Colonic mucosa (tissue), 4 donors: ENCODE measurements at regions not wholly inside any gene's neighbourhood (a gene's known extent, or its start where the extent isn't known, plus 50 kb on each side); places are given as distances from the start of the nearest gene placed in this dataset.

ENCODE experiments used
- DNase-seq: peaks from one replicate; pipeline ENCODE4 v3.0.0-alpha.2; 2020
- H3K27ac ChIP-seq: fragments of 200-600 bp; one replicate; pipeline ENCODE4 v1.8.0; 2021
- H3K27me3 ChIP-seq: fragments of 200-600 bp; one replicate; pipeline ENCODE4 v1.8.0; 2021
- H3K36me3 ChIP-seq: fragments of 200-600 bp; one replicate; pipeline ENCODE4 v1.8.0; 2021
- H3K4me1 ChIP-seq: fragments of 200-600 bp; one replicate; pipeline ENCODE4 v1.8.0; 2021; ENCODE audit warnings: mild to moderate bottlenecking
- H3K4me3 ChIP-seq: fragments of 200-600 bp; one replicate; pipeline ENCODE4 v1.8.0; 2021
- H3K9ac ChIP-seq, 2 donors: one replicate each; pipeline ENCODE4 v1.7.0; 2013; ENCODE audit warnings: control low read depth in 2 of 2, low read depth in 2 of 2, low read length in 2 of 2
- H3K9me3 ChIP-seq: fragments of 200-600 bp; one replicate; pipeline ENCODE4 v1.8.0; 2021
- intact Hi-C: fragments of 100-400 bp; cut with DNase I; formaldehyde crosslinking; loops from one replicate; pipeline ENCODE4 v1.14.1; 2022
- TF ChIP-seq, protein P1 (sequence below): fragments of 200-600 bp; IDR thresholded peaks from one replicate; pipeline ENCODE4 v1.8.0; 2022; ENCODE audit warnings: antibody characterized with exemption, mild to moderate bottlenecking
- donor health status: healthy.
- donor health status: DM: no; HTN: no; CAD: no.
- donor health status: DM: no; HTN: no; CAD: no.

DNA sequence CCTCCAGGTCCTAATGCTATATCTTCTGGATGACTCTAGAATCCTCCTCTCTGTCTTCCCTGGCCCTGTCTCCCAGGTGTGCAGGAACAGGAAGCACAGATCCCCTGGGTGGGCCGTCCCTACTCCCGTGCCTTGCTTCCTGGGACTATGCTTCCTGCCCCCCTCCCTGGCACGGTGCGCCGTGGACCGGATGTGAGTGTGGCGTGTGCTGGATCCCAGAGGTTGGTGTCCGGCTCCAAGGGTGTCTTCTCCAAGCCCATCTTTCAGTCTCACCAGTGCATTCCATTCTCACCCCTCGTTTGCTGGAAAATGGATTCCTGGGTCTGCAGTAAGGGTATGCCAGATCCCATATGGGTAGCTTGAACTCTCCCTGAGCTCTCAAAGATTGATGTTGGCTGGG, 144.4 kb upstream of the TWIST2 start:
- DNase-seq = peak; percentile 9

DNA sequence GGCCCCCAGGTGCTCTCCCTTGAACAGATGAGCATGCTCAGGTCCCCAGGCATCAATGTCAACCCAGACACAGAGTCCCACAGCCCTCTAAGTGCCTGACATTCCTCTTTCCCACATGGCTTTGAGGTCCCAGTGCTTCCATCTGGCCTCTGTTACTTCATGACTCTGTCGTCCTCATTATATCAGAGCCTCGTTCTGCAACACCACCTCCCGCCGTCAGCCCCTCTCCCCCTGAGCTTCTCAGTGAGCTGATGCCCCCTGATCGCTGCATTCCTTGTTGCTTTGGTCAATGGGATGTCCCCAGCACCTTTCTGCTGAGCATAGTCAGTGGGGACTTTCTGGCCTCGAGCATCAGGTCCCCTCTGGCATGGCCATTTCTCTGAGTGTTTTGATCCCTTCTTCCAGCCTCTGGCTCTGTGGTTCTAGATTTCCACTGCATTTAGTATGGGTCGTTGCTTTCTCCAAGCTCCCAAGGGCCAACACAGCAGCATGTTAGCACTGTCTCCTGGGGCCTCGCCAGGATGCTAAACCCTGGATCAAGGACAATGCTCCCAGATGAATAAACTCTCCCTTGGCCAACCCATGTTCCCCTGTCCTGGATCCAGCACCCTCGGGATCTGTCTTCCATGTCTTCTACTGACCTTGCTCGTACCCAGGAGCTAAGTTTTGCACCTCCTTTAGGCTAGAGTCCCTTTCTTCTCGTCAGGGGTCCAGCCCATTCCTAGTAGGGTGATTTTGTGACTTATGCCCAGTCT, 143.2 kb upstream of the TWIST2 start:
- Histone ChIP-seq H3K36me3 (no peaks in the 10 kb centered on the region), H3K9ac (no peak overlapping the region), H3K4me3 (no peak overlapping the region), H3K9me3 (no peaks in the 10 kb centered on the region), H3K4me1 (no peaks in the 10 kb centered on the region), H3K27me3 (no peaks in the 10 kb centered on the region), H3K27ac (no peak overlapping the region)
- TF ChIP-seq, protein P1, sequence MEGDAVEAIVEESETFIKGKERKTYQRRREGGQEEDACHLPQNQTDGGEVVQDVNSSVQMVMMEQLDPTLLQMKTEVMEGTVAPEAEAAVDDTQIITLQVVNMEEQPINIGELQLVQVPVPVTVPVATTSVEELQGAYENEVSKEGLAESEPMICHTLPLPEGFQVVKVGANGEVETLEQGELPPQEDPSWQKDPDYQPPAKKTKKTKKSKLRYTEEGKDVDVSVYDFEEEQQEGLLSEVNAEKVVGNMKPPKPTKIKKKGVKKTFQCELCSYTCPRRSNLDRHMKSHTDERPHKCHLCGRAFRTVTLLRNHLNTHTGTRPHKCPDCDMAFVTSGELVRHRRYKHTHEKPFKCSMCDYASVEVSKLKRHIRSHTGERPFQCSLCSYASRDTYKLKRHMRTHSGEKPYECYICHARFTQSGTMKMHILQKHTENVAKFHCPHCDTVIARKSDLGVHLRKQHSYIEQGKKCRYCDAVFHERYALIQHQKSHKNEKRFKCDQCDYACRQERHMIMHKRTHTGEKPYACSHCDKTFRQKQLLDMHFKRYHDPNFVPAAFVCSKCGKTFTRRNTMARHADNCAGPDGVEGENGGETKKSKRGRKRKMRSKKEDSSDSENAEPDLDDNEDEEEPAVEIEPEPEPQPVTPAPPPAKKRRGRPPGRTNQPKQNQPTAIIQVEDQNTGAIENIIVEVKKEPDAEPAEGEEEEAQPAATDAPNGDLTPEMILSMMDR = no peak
- intact Hi-C loops = no loop called here
- DNase-seq = peak; percentile 9

More for the DNA sequence above, 144.4 kb upstream of the TWIST2 start:
- intact Hi-C loops = no loop called here
- TF ChIP-seq, protein P1 = no peak
- H3K9me3 ChIP-seq = no peaks in the 10 kb centered on the region
- no peak overlapping the region for H3K9ac ChIP-seq
- H3K36me3 ChIP-seq = no peaks in the 10 kb centered on the region
- H3K4me1 ChIP-seq = no peaks in the 10 kb centered on the region
- H3K27ac ChIP-seq = no peak overlapping the region
- H3K4me3 ChIP-seq = no peak overlapping the region
- H3K27me3 ChIP-seq = no peaks in the 10 kb centered on the region

DNA sequence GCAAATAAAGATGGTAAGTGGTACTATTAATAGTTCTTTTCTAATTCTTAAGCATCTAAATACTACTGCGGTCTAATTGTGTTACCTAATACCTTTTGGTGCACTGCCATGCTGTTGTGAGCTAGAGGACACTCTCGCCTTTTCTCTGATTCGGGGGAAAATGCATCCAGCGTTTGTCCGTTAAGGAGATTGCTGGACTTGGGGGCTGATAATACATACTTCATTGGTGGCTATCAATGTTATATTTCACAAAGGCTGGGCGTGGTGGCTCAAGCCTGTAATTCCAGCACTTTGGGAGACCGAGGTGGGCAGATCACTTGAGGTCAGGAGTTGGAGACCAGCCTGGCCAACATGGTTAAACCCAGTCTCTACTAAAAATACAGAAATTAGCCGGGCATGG, 141.7 kb upstream of the TWIST2 start:
- no peak overlapping the region for H3K9ac ChIP-seq
- no peaks in the 10 kb centered on the region for H3K4me1 ChIP-seq
- no peak overlapping the region for H3K27ac ChIP-seq
- no peaks in the 10 kb centered on the region for H3K36me3 ChIP-seq
- no peak overlapping the region for H3K4me3 ChIP-seq
- intact Hi-C loops = no loop called here
- H3K9me3 ChIP-seq = no peaks in the 10 kb centered on the region
- no peak for DNase-seq
- H3K27me3 ChIP-seq = no peaks in the 10 kb centered on the region
- TF ChIP-seq, protein P1 = no peak

GRCh38 chr2:238706673-238707072, 141.2 kb upstream of the TWIST2 start:
- intact Hi-C loops = no loop called here
- no peaks in the 10 kb centered on the region for H3K27me3 ChIP-seq
- H3K4me1 ChIP-seq = no peaks in the 10 kb centered on the region
- TF ChIP-seq, protein P1 = no peak
- no peak overlapping the region for H3K4me3 ChIP-seq
- no peak overlapping the region for H3K9ac ChIP-seq
- no peaks in the 10 kb centered on the region for H3K9me3 ChIP-seq
- no peak for DNase-seq
- no peaks in the 10 kb centered on the region for H3K36me3 ChIP-seq
- H3K27ac ChIP-seq = no peak overlapping the region

GRCh38 chr2:238709325-238710025, 138.4 kb upstream of the TWIST2 start:
- intact Hi-C loops = no loop called here
- Histone ChIP-seq H3K9ac (no peak overlapping the region), H3K36me3 (no peaks in the 10 kb centered on the region), H3K4me3 (no peak overlapping the region), H3K4me1 (no peaks in the 10 kb centered on the region), H3K9me3 (no peaks in the 10 kb centered on the region), H3K27me3 (no peaks in the 10 kb centered on the region), H3K27ac (no peak overlapping the region)
- peak; percentile 1 for DNase-seq
- TF ChIP-seq, protein P1 = no peak
